Left ventricle myocardium superior (tissue), 1 donor: ENCODE measurements at regions not wholly inside any gene's neighbourhood (a gene's known extent, or its start where the extent isn't known, plus 50 kb on each side); places are given as distances from the start of the nearest gene placed in this dataset.
"Not testable (repeated sequence)": the region's sequence is repeated elsewhere in the genome, so short reads cannot be mapped to it uniquely, and the experiment has no call there.

ENCODE experiments used
- ATAC-seq: fragments of 200-7000 bp; cut with Tn5 transposase; one replicate; pipeline ENCODE4 v1.9.1; 2020; ENCODE audit warnings: mild to moderate bottlenecking, moderate library complexity
- DNase-seq: peaks from one replicate; pipeline ENCODE4 v3.0.0-alpha.2; 2020
- intact Hi-C: fragments of 100-400 bp; cut with micrococcal nuclease; formaldehyde crosslinking; loops from one replicate; pipeline ENCODE4 v1.11.0; 2022
- donor health status: DM: no; HTN: yes; CAD: no; lungs with severe emphysema.

GRCh38 chr5:91315701-91316100 lies 67.4 kb downstream of the ARRDC3 start:
- no peak for ATAC-seq
- no peak for DNase-seq
- intact Hi-C loops, result no loop called here

- peak; percentile 88 for ATAC-seq
- DNase-seq, result peak; percentile 66
- intact Hi-C loops, result no loop called here
These were observed 69.1 kb downstream of the ARRDC3 start for GRCh38 chr5:91313757-91314673.

DNA sequence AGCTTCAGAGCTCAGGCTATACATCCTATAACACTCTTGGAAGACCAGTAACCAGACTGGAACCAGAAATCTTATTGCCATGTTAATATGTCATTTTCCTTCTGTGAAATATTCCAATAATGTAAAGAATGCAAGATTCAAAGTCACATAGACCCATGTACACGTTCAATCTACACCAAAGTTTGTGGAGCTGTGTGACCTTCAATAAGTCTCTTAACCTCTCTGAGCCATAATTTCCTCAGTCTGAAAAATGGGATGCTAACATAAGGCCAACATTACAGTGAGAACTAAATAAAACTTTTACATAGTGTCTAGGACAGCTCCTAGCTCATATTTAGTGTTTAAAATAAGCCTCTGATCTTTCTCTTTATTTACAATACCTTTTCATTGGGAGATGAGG lies 70.4 kb downstream of the ARRDC3 start:
- no peak for DNase-seq
- ATAC-seq, result no peak
- intact Hi-C loops, result no loop called here

- intact Hi-C loops, result no loop called here
- ATAC-seq, result peak; percentile 74
- peak; percentile 65 for DNase-seq
These were observed 71.2 kb downstream of the ARRDC3 start for GRCh38 chr5:91311697-91312501.

- intact Hi-C loops, result no loop called here
- DNase-seq (no peak), ATAC-seq (no peak)
These were observed 71.9 kb downstream of the ARRDC3 start for GRCh38 chr5:91311168-91311696.

- DNase-seq, ATAC-seq, intact Hi-C loops: not testable (repeated sequence)
These were observed 75.0 kb downstream of the ARRDC3 start for GRCh38 chr5:91308157-91308556.

GRCh38 chr5:91307048-91307447 lies 76.1 kb downstream of the ARRDC3 start:
- intact Hi-C loops, result no loop called here
- DNase-seq (peak; percentile 74), ATAC-seq (peak; percentile 80)

GRCh38 chr5:91306497-91306896 lies 76.6 kb downstream of the ARRDC3 start:
- intact Hi-C loops, result no loop called here
- ATAC-seq (peak; percentile 61), DNase-seq (no peak)

- ATAC-seq (no peak), DNase-seq (no peak)
- intact Hi-C loops, result no loop called here
These were observed 77.5 kb downstream of the ARRDC3 start for GRCh38 chr5:91305640-91306039.

DNA sequence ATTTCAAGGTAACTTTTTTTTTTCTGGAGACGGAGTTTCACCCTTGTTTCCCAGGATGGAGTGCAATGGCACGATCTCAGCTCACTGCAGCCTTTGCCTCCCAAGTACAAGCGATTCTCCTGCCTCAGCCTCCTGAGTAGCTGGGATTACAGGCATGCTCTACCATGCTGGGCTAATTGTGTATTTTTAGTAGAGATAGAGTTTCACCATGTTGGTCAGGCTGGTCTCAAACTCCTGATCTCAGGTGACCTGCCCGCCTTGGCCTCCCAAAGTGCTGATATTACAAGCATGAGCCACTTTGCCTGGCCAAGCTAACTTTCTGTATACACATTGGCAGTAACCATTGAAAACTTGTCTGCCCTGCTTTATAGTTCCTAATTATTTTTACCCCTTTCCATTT lies 79.1 kb downstream of the ARRDC3 start:
- ATAC-seq, intact Hi-C loops, DNase-seq: not testable (repeated sequence)

DNA sequence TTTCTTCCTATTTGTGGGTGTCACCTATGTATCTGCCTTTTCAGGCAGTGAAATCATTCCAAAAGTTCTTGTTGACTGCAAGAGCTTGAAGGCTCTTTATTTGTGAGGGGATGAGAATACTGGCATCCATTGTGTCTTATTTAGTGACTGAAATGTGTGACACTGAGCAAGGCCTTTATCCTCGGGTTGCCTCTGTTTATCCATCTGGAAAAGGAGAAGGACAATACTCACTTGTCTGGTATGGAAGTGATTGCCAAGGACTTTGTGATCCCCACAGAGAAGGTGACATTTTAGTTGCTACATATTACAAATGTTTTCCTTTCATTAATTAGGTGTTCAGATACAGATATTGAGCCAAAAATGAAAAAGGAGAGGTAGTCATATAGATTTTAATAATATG lies 80.2 kb downstream of the ARRDC3 start:
- intact Hi-C loops, result no loop called here
- ATAC-seq, result peak; percentile 31
- DNase-seq, result no peak

- DNase-seq (no peak), ATAC-seq (no peak)
- intact Hi-C loops, result no loop called here
These were observed 80.8 kb downstream of the ARRDC3 start for GRCh38 chr5:91302305-91302704.

GRCh38 chr5:91301106-91301846 lies 81.8 kb downstream of the ARRDC3 start:
- ATAC-seq, result peak; percentile 44
- intact Hi-C loops, result no loop called here
- DNase-seq, result no peak

DNA sequence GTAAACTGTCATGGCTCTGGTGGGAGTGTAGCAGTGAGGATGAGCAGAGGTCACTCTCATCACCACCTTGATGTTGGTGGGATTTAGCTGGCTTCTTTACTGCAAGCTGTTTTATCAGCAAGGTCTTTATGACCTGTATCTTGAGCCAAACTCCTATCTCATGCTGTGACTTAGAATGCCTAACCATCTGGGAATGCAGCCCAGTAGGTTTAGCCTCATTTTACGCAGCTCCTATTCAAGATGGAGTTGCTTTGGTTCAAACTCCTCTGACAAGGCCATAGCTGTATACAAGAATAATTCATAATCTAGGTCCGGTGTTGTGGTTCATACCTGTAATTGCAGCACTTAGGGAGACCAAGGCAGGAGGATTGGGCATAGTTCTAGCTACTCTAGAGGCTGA lies 85.1 kb downstream of the ARRDC3 start:
- intact Hi-C loops, result no loop called here
- DNase-seq (no peak), ATAC-seq (no peak)

- DNase-seq, result peak; percentile 82
- intact Hi-C loops, result no loop called here
These were observed 86.4 kb downstream of the ARRDC3 start for GRCh38 chr5:91296674-91297143.

DNA sequence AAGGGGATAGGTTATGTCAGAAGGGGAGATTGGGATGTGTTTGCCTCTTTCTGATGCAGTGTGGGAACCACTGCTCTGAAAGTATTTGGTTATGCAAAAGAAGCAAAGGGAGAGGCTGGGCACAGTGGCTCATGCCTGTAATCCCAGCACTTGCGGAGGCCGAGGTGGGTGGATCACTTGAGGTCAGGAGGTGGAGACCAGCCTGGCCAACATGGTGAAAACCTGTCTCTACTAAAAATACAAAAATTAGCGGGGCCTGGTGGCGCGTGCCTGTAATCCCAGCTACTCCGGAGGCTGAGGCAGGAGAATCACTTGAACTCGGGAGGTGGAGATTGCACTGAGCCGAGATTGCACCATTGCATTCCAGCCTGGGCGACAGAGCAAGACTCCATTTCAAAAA lies 87.0 kb downstream of the ARRDC3 start:
- ATAC-seq, DNase-seq, intact Hi-C loops: not testable (repeated sequence)

More at GRCh38 chr5:91296674-91297143, 86.4 kb downstream of the ARRDC3 start:
- peak; percentile 96 for ATAC-seq

DNA sequence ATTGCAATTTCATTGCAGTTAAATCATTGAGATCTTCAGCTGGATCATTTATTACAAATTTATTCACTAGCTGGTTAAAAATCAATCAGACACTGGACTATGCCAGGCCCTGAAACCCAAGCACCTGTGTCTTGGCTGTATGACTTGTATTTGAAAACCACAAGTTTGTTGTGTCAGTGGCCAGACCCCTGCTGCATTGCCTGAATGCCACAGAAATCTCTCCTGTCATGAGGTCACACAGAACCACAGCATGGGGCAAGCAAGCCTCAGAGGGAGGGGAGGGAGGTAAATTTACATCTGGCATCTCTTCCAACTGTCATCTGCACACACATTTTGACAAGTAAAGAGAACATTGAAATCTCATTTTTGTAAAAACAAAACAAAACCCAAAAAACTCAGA lies 90.0 kb downstream of the ARRDC3 start:
- DNase-seq (no peak), ATAC-seq (no peak)
- intact Hi-C loops, result no loop called here

DNA sequence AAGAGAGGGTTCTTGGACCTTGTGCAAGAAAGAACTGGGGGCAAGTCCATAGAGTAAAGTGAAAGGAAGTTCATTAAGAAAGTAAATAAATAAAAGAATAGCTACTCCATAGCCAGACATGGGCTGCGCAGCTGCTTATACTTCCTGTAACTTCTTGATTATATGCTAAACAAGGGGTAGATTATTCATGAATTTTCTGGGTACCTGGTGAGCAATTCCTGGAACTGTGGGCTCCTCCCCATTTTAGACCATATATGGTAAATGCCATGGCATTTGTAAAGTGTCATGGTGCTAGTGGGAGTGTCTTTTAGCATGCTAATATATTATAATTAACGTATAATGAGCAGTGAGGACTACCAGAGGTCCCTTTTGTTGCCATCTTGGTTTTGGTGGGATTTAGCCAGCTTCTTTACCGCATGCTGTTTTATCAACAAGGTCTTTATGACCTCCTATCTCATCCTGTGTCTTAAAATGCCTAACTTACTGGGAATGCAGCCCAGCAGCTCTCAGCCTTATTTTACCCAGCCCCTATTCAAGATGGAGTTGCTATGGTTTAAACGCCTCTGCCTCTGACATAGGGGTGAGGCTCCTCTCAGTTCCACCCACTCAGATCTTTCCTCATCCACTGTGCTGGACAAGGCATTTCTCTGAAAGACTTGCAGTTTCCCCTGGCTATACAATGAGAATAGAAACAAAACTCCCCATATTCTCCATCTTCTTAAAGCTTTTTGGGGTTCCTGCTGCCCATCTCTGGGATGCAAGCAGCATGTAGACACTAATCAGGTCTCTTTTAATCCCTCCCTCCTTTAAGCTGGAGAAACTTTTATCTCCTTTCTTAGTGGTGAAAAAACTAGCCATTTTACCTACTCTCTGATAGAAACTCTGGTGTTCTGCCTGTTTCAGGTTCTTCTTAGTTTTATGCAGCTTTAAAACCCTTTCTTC lies 91.2 kb downstream of the ARRDC3 start:
- intact Hi-C loops, result no loop called here
- ATAC-seq, result no peak
- no peak for DNase-seq
